HepG2 (cell line): ENCODE measurements at regions not wholly inside any gene's neighbourhood (a gene's known extent, or its start where the extent isn't known, plus 50 kb on each side); places are given as distances from the start of the nearest gene placed in this dataset.

Experiments used
- ATAC-seq: fragments of 200-7000 bp; cut with Tn5 transposase; 3 replicates; pipeline ENCODE4 v1.9.1; 2020; ENCODE audit warnings: mild to moderate bottlenecking, moderate library complexity
- BruUV-seq: library from RNA; stranded (reverse); fragments of 400-500 nt; replicated peaks from 2 replicates; lab custom pipeline; 2021; lab: Mats Ljungman, UMichigan
- CTCF ChIA-PET: fragments of 300-600 bp; formaldehyde crosslinking; extraction: SDS; loops from one replicate; lab custom pipeline; 2021; ENCODE audit warnings: low total read pairs, inconsistent platforms, low intra/inter-chr PET ratio; lab: Yijun Ruan, JAX
- POLR2A ChIA-PET: fragments of 350-600 bp; sonication (Branson Sonifier 250); formaldehyde crosslinking; loops from one replicate; lab custom pipeline; 2020; ENCODE audit warnings: antibody characterized with exemption, inconsistent platforms; lab: Yijun Ruan, JAX
- DNase-seq: peaks from one replicate; pipeline ENCODE4 v3.0.0-alpha.2; 2015; ENCODE audit warnings: low spot score
- FAIRE-seq: peaks from 3 replicates; lab custom pipeline; 2011; peaks lifted over from hg19 to GRCh38; lab: Jason Lieb, UNC
- H2AFZ ChIP-seq: one replicate; pipeline ENCODE4 v1.6.1; 2011; ENCODE audit warnings: low read length, inconsistent platforms
- H3K27ac ChIP-seq: fragments of 300-600 bp; 3 replicates; pipeline ENCODE4 v1.8.0; 2011; ENCODE audit warnings: mixed run types, mild to moderate bottlenecking, mixed read lengths, low read length, inconsistent platforms; ENCODE audit not compliant: insufficient read depth; ENCODE audit errors: extremely low read length
- H3K27me3 ChIP-seq, 2 experiments: fragments of 200-600 bp in 1 of 2; 2 replicates in 1 of 2; 3 replicates in 1 of 2; pipeline versions ENCODE4 v1.6.0 to v1.8.0; 2011; ENCODE audit warnings: low read length in 2 of 2, mild to moderate bottlenecking in 2 of 2, moderate library complexity in 2 of 2, inconsistent platforms in 1 of 2; ENCODE audit not compliant: insufficient read depth in 2 of 2, control insufficient read depth in 1 of 2
- H3K36me3 ChIP-seq, 2 experiments: fragments of 200-600 bp in 1 of 2; replicated peaks in 1 of 2; 2 replicates in 1 of 2; 3 replicates in 1 of 2; pipeline versions ENCODE4 v1.5.1 to v1.8.0; 2011; ENCODE audit warnings: low read length in 2 of 2, inconsistent platforms in 1 of 2; ENCODE audit not compliant: insufficient read depth in 2 of 2, control insufficient read depth in 1 of 2
- H3K4me1 ChIP-seq: 2 replicates; pipeline ENCODE4 v1.5.1; 2012; ENCODE audit warnings: low read length, inconsistent platforms; ENCODE audit not compliant: insufficient read depth
- H3K4me2 ChIP-seq: 2 replicates; pipeline ENCODE4 v1.6.0; 2011; ENCODE audit warnings: low read depth, low read length, inconsistent platforms
- H3K4me3 ChIP-seq, 3 experiments: fragments of 200-600 bp in 1 of 3; sonication (generic), shearing (Covaris generic) in 1 of 3; replicated peaks in 1 of 3; 2 replicates each; pipeline ENCODE4 v1.5.1; 2011 to 2016; ENCODE audit warnings: low read length in 3 of 3, inconsistent platforms in 2 of 3, low read depth in 2 of 3, mild to moderate bottlenecking in 2 of 3, control low read depth in 1 of 3, mixed read lengths in 1 of 3; ENCODE audit not compliant: insufficient read depth in 1 of 3
- H3K79me2 ChIP-seq: one replicate; pipeline ENCODE4 v1.6.1; 2011; ENCODE audit warnings: low read length, inconsistent platforms; ENCODE audit not compliant: insufficient read depth
- H3K9ac ChIP-seq: 2 replicates; pipeline ENCODE4 v1.6.0; 2011; ENCODE audit warnings: mild to moderate bottlenecking, low read depth, low read length, inconsistent platforms; ENCODE audit not compliant: insufficient read depth
- H3K9me3 ChIP-seq: 2 replicates; pipeline ENCODE4 v1.5.1; 2012; ENCODE audit warnings: mild to moderate bottlenecking, low read length
- H4K20me1 ChIP-seq: 2 replicates; pipeline ENCODE4 v1.6.0; 2011; ENCODE audit warnings: inconsistent platforms, mild to moderate bottlenecking, low read length, moderate library complexity; ENCODE audit not compliant: insufficient read depth
- GATAD1 ChIP-seq: IDR thresholded peaks from 2 replicates; pipeline ENCODE4 v1.6.1; 2016; ENCODE audit warnings: missing genetic modification reagents, missing compliant biosample characterization
- HNRNPK ChIP-seq: fragments of 200-400 bp; formaldehyde crosslinking; IDR thresholded peaks from 2 replicates; pipeline ENCODE4 v1.6.1; 2018; ENCODE audit warnings: low read length, low read depth, moderate library complexity, mild to moderate bottlenecking; ENCODE audit not compliant: poor library complexity, severe bottlenecking
- LCORL ChIP-seq, 2 experiments: fragments of 450-650 bp in 1 of 2; sonication (generic) in 1 of 2; formaldehyde crosslinking in 1 of 2; IDR thresholded peaks; 2 replicates each; pipeline versions ENCODE4 v1.5.0 to v1.6.1; 2017 to 2020; ENCODE audit warnings: antibody characterized with exemption in 1 of 2, missing genetic modification reagents in 1 of 2
- PCBP1 ChIP-seq: fragments of 200-400 bp; formaldehyde crosslinking; IDR thresholded peaks from 2 replicates; pipeline ENCODE4 v1.6.1; 2017; ENCODE audit warnings: mild to moderate bottlenecking, low read depth, low read length, borderline replicate concordance
- ZNF180 ChIP-seq: sonication (generic); formaldehyde crosslinking; IDR thresholded peaks from 2 replicates; pipeline ENCODE4 v1.4.0; 2020; ENCODE audit warnings: low read depth, missing genetic modification reagents, borderline replicate concordance
- ZNF530 ChIP-seq: sonication (generic); formaldehyde crosslinking; IDR thresholded peaks from 2 replicates; pipeline ENCODE4 v1.5.0; 2020; ENCODE audit warnings: low read depth, mild to moderate bottlenecking, missing genetic modification reagents
- in situ Hi-C: cut with HindIII; loops from 2 replicates; pipeline ENCODE4 v1.10.0; 2017; ENCODE audit warnings: low pct_unique_long_range_greater_than_20kb; ENCODE audit not compliant: extremely low pct_ligation_motif_present
- intact Hi-C: fragments of 100-400 bp; cut with micrococcal nuclease; formaldehyde crosslinking; loops from one replicate; pipeline ENCODE4 v1.10.0; 2022; ENCODE audit not compliant: unreplicated experiment
- TF ChIP-seq, protein P1 (sequence below), 2 experiments: sonication (generic) in 1 of 2; formaldehyde crosslinking in 1 of 2; IDR thresholded peaks; 2 replicates each; pipeline versions ENCODE4 v1.6.1 to v1.9.0; 2014 to 2022; ENCODE audit warnings: antibody characterized with exemption in 1 of 2, borderline replicate concordance in 1 of 2, inconsistent platforms in 1 of 2, low read depth in 1 of 2, missing genetic modification reagents in 1 of 2
- TF ChIP-seq, protein P2 (sequence below): sonication (generic); formaldehyde crosslinking; IDR thresholded peaks from 2 replicates; pipeline ENCODE4 v1.4.0; 2020; ENCODE audit warnings: mild to moderate bottlenecking, missing genetic modification reagents, borderline replicate concordance

DNA sequence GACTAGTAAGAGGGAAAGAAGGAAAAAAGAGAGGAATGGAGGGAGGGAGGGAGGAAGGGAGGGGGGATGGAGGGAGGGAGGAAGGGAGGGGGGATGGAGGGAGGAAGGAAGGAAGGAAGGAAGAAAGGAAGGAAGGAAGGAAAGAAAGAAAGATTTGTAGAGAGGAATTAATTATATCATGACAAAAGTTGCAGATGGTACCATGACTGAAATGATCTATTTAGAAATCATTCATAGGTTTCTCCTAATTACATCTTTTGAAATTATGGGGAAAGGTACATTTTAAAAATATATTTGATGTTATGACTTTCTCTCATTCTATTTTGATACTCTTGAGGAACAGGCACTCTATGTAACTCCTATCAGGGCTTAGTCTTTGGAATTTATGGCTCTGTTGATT is 236.2 kb upstream of the BTG1 start:
- FAIRE-seq (no peak), DNase-seq (no peak), ATAC-seq (no peak)
- intact Hi-C loops: no loop called here
- Histone ChIP-seq H3K27ac (no peak overlapping the region), H4K20me1 (no peaks in the 10 kb centered on the region), H2AFZ (no peak overlapping the region), H3K4me3 (no peak overlapping the region), H3K4me1 (no peaks in the 10 kb centered on the region), H3K9ac (no peak overlapping the region), H3K36me3 (no peaks in the 10 kb centered on the region), H3K27me3 (no peaks in the 10 kb centered on the region; a peak in 1 of 5 replicates), H3K9me3 (no peaks in the 10 kb centered on the region), H3K4me2 (no peak overlapping the region), H3K79me2 (no peaks in the 10 kb centered on the region)
- in situ Hi-C loops: no loop called here
- no TSS peak for BruUV-seq
- ChIA-PET CTCF (no interaction called here), POLR2A (no interaction called here)
- TF ChIP-seq PCBP1: 0 out of 2 replicates have a peak, but pooled peaks have one; percentile 55
- no peak for TF ChIP-seq ZNF530
- no peak for TF ChIP-seq LCORL (IDR thresholded peaks at IDR 0.05)
- TF ChIP-seq LCORL (CRISPR knock-in tag; IDR thresholded peaks at IDR 0.05): no peak
- TF ChIP-seq, protein P1, sequence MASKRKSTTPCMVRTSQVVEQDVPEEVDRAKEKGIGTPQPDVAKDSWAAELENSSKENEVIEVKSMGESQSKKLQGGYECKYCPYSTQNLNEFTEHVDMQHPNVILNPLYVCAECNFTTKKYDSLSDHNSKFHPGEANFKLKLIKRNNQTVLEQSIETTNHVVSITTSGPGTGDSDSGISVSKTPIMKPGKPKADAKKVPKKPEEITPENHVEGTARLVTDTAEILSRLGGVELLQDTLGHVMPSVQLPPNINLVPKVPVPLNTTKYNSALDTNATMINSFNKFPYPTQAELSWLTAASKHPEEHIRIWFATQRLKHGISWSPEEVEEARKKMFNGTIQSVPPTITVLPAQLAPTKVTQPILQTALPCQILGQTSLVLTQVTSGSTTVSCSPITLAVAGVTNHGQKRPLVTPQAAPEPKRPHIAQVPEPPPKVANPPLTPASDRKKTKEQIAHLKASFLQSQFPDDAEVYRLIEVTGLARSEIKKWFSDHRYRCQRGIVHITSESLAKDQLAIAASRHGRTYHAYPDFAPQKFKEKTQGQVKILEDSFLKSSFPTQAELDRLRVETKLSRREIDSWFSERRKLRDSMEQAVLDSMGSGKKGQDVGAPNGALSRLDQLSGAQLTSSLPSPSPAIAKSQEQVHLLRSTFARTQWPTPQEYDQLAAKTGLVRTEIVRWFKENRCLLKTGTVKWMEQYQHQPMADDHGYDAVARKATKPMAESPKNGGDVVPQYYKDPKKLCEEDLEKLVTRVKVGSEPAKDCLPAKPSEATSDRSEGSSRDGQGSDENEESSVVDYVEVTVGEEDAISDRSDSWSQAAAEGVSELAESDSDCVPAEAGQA (IDR thresholded peaks at IDR 0.05; ENCODE audit: low read depth): no peak
- TF ChIP-seq, protein P1 (CRISPR knock-in tag; IDR thresholded peaks at IDR 0.05; ENCODE audit: borderline replicate concordance): no peak
- TF ChIP-seq ZNF180 (CRISPR knock-in tag): no peak
- no peak for TF ChIP-seq GATAD1 (CRISPR knock-in tag)
- peak; percentile 97 for TF ChIP-seq HNRNPK
- TF ChIP-seq, protein P2, sequence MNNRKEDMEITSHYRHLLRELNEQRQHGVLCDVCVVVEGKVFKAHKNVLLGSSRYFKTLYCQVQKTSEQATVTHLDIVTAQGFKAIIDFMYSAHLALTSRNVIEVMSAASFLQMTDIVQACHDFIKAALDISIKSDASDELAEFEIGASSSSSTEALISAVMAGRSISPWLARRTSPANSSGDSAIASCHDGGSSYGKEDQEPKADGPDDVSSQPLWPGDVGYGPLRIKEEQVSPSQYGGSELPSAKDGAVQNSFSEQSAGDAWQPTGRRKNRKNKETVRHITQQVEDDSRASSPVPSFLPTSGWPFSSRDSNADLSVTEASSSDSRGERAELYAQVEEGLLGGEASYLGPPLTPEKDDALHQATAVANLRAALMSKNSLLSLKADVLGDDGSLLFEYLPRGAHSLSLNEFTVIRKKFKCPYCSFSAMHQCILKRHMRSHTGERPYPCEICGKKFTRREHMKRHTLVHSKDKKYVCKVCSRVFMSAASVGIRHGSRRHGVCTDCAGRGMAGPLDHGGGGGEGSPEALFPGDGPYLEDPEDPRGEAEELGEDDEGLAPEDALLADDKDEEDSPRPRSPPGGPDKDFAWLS (CRISPR knock-in tag): no peak
